Right atrium auricular region (tissue), 2 donors: ENCODE measurements at regions not wholly inside any gene's neighbourhood (a gene's known extent, or its start where the extent isn't known, plus 50 kb on each side); places are given as distances from the start of the nearest gene placed in this dataset.

Source experiments
- DNase-seq: peaks from one replicate; pipeline ENCODE4 v3.0.0-alpha.2; 2019; ENCODE audit warnings: low spot score
- H3K27ac ChIP-seq, 2 donors: fragments of 200-600 bp; sonication (generic); 1 replicate in 1 of 2; 2 replicates in 1 of 2; pipeline ENCODE4 v1.5.1; 2016 to 2019
- H3K27me3 ChIP-seq, 2 donors: fragments of 200-600 bp; sonication (generic); one replicate each; pipeline versions ENCODE4 v1.5.1 to v1.6.0; 2017 to 2019
- H3K36me3 ChIP-seq: fragments of 200-600 bp; sonication (generic); one replicate; pipeline ENCODE4 v1.5.1; 2016
- H3K4me1 ChIP-seq, 2 donors: fragments of 200-600 bp; sonication (generic); one replicate each; pipeline versions ENCODE4 v1.5.1 to v1.6.0; 2017 to 2019
- H3K4me3 ChIP-seq, 2 donors: fragments of 200-600 bp; sonication (generic); 1 replicate in 1 of 2; 2 replicates in 1 of 2; pipeline ENCODE4 v1.5.1; 2017 to 2019; ENCODE audit warnings: mild to moderate bottlenecking in 1 of 2, moderate library complexity in 1 of 2
- H3K9me3 ChIP-seq, 2 donors: fragments of 200-600 bp; sonication (generic); one replicate each; pipeline ENCODE4 v1.5.1; 2019
- CTCF ChIP-seq, 2 donors: fragments of 200-600 bp; sonication (generic); IDR thresholded peaks; one replicate each; pipeline ENCODE4 v1.5.1; 2019; ENCODE audit warnings: antibody characterized with exemption in 2 of 2

GRCh38 chr11:106275151-106275550 is 197.7 kb downstream of the AASDHPPT start:
- Histone ChIP-seq H3K4me3 (no peak overlapping the region), H3K27me3 (no peaks in the 10 kb centered on the region), H3K9me3 (no peaks in the 10 kb centered on the region), H3K4me1 (no peaks in the 10 kb centered on the region), H3K36me3 (no peaks in the 10 kb centered on the region), H3K27ac (no peak overlapping the region)
- TF ChIP-seq CTCF (IDR thresholded peaks at IDR 0.05), result no peak
- DNase-seq, result no peak

GRCh38 chr11:106276126-106276525 is 198.7 kb downstream of the AASDHPPT start:
- no peak overlapping the region for H3K27ac ChIP-seq
- DNase-seq, result no peak
- no peaks in the 10 kb centered on the region for H3K27me3 ChIP-seq
- TF ChIP-seq CTCF (IDR thresholded peaks at IDR 0.05), result no peak
- H3K4me3 ChIP-seq, result no peak overlapping the region
- H3K36me3 ChIP-seq, result no peaks in the 10 kb centered on the region
- no peaks in the 10 kb centered on the region for H3K9me3 ChIP-seq
- H3K4me1 ChIP-seq, result no peaks in the 10 kb centered on the region

GRCh38 chr11:106276859-106277436 is 199.5 kb downstream of the AASDHPPT start:
- Histone ChIP-seq H3K27ac (no peak overlapping the region), H3K9me3 (no peaks in the 10 kb centered on the region), H3K4me3 (no peak overlapping the region), H3K36me3 (no peaks in the 10 kb centered on the region), H3K27me3 (no peaks in the 10 kb centered on the region), H3K4me1 (no peaks in the 10 kb centered on the region)
- DNase-seq, result no peak
- no peak for TF ChIP-seq CTCF (IDR thresholded peaks at IDR 0.05)

GRCh38 chr11:106277484-106277883 is 200.0 kb downstream of the AASDHPPT start:
- DNase-seq, result no peak
- H3K27me3 ChIP-seq, result no peaks in the 10 kb centered on the region

GRCh38 chr11:106278391-106278790 is 200.9 kb downstream of the AASDHPPT start:
- Histone ChIP-seq H3K4me1 (no peaks in the 10 kb centered on the region), H3K36me3 (no peaks in the 10 kb centered on the region), H3K9me3 (no peaks in the 10 kb centered on the region), H3K27me3 (no peaks in the 10 kb centered on the region), H3K27ac (no peak overlapping the region), H3K4me3 (no peak overlapping the region)
- TF ChIP-seq CTCF (IDR thresholded peaks at IDR 0.05), result no peak
- DNase-seq, result no peak

More at GRCh38 chr11:106277484-106277883, 200.0 kb downstream of the AASDHPPT start:
- TF ChIP-seq CTCF (IDR thresholded peaks at IDR 0.05), result no peak
- Histone ChIP-seq H3K4me3 (no peak overlapping the region), H3K4me1 (no peaks in the 10 kb centered on the region), H3K27ac (no peak overlapping the region), H3K36me3 (no peaks in the 10 kb centered on the region), H3K9me3 (no peaks in the 10 kb centered on the region)

GRCh38 chr11:106280036-106280435 is 202.6 kb downstream of the AASDHPPT start:
- Histone ChIP-seq H3K9me3 (no peaks in the 10 kb centered on the region), H3K27me3 (no peaks in the 10 kb centered on the region), H3K4me3 (no peak overlapping the region), H3K36me3 (no peaks in the 10 kb centered on the region), H3K4me1 (no peaks in the 10 kb centered on the region), H3K27ac (no peak overlapping the region)
- DNase-seq, result no peak
- no peak for TF ChIP-seq CTCF (IDR thresholded peaks at IDR 0.05)
